Kidney epithelial cell (primary cell): ENCODE measurements at regions not wholly inside any gene's neighbourhood (a gene's known extent, or its start where the extent isn't known, plus 50 kb on each side); places are given as distances from the start of the nearest gene placed in this dataset.

Experiments
- DNase-seq: peaks from one replicate; pipeline ENCODE4 v3.0.0-alpha.2; 2010; ENCODE audit warnings: low read depth
- H3K27me3 ChIP-seq: 2 replicates; pipeline ENCODE4 v1.6.0; 2011; ENCODE audit warnings: low read length; ENCODE audit not compliant: control insufficient read depth, insufficient read depth
- H3K36me3 ChIP-seq: 2 replicates; pipeline ENCODE4 v1.5.1; 2011; ENCODE audit warnings: low read length; ENCODE audit not compliant: control insufficient read depth, insufficient read depth
- H3K4me3 ChIP-seq: 2 replicates; pipeline ENCODE4 v1.5.1; 2011; ENCODE audit warnings: low read depth, mild to moderate bottlenecking, control low read depth, low read length
- CTCF ChIP-seq: IDR thresholded peaks from 2 replicates; pipeline ENCODE4 v1.5.1; 2011; ENCODE audit warnings: mild to moderate bottlenecking, moderate library complexity, low read length, control low read depth, inconsistent platforms; ENCODE audit not compliant: insufficient read depth, poor library complexity, severe bottlenecking

GRCh38 chr1:4362314-4363044 is 291.9 kb upstream of the AJAP1 start:
- Histone ChIP-seq H3K36me3 (no peaks in the 10 kb centered on the region), H3K27me3 (no peaks in the 10 kb centered on the region), H3K4me3 (no peak overlapping the region)
- no peak for DNase-seq
- no peak for TF ChIP-seq CTCF

- Histone ChIP-seq H3K4me3 (no peak overlapping the region), H3K27me3 (no peaks in the 10 kb centered on the region), H3K36me3 (no peaks in the 10 kb centered on the region)
- TF ChIP-seq CTCF = no peak
- no peak for DNase-seq
These were observed 288.3 kb upstream of the AJAP1 start for GRCh38 chr1:4366091-4366490.

- Histone ChIP-seq H3K4me3 (no peak overlapping the region), H3K36me3 (no peaks in the 10 kb centered on the region), H3K27me3 (no peaks in the 10 kb centered on the region)
- DNase-seq = no peak
- TF ChIP-seq CTCF = no peak
These were observed 287.1 kb upstream of the AJAP1 start for GRCh38 chr1:4367230-4367777.

GRCh38 chr1:4369335-4369734 is 285.1 kb upstream of the AJAP1 start:
- Histone ChIP-seq H3K27me3 (no peaks in the 10 kb centered on the region), H3K4me3 (no peak overlapping the region), H3K36me3 (no peaks in the 10 kb centered on the region)
- no peak for TF ChIP-seq CTCF
- no peak for DNase-seq

- Histone ChIP-seq H3K27me3 (no peaks in the 10 kb centered on the region), H3K36me3 (no peaks in the 10 kb centered on the region), H3K4me3 (no peak overlapping the region)
- DNase-seq = no peak
- no peak for TF ChIP-seq CTCF
These were observed 282.6 kb upstream of the AJAP1 start for GRCh38 chr1:4371849-4372248.

GRCh38 chr1:4375812-4376211 is 278.6 kb upstream of the AJAP1 start:
- H3K27me3 ChIP-seq = no peaks in the 10 kb centered on the region
- no peak overlapping the region for H3K4me3 ChIP-seq
- H3K36me3 ChIP-seq = no peaks in the 10 kb centered on the region
- TF ChIP-seq CTCF = no peak
- peak; percentile 41 for DNase-seq
